B cell (primary cell): ENCODE measurements at regions not wholly inside any gene's neighbourhood (a gene's known extent, or its start where the extent isn't known, plus 50 kb on each side); places are given as distances from the start of the nearest gene placed in this dataset.

Source experiments
- ATAC-seq: fragments of 200-7000 bp; cut with Tn5 transposase; one replicate; pipeline ENCODE4 v1.10.0; 2021; ENCODE audit warnings: low read depth, mild to moderate bottlenecking, moderate number of reproducible peaks, moderate library complexity
- CTCF ChIA-PET: fragments of 350-600 bp; sonication (Branson Sonifier 250); formaldehyde crosslinking; loops from one replicate; lab custom pipeline; 2021; ENCODE audit warnings: antibody characterized with exemption, inconsistent platforms; lab: Charles Lee
- POLR2A ChIA-PET: fragments of 350-600 bp; sonication (Branson Sonifier 250); formaldehyde crosslinking; loops from one replicate; lab custom pipeline; 2021; ENCODE audit warnings: antibody characterized with exemption; lab: Charles Lee
- DNase-seq: peaks from one replicate; pipeline ENCODE4 v3.0.0; 2013
- H2AFZ ChIP-seq: 2 replicates; pipeline ENCODE4 v1.6.1; 2012; ENCODE audit warnings: mild to moderate bottlenecking, low read depth, low read length; ENCODE audit not compliant: insufficient read depth, poor library complexity, severe bottlenecking
- H3K27ac ChIP-seq, 2 donors: 1 replicate in 1 of 2; 2 replicates in 1 of 2; pipeline ENCODE4 v1.5.1; 2012 to 2013; ENCODE audit warnings: low read length in 2 of 2, mild to moderate bottlenecking in 2 of 2, moderate library complexity in 1 of 2
- H3K27me3 ChIP-seq, 4 experiments: fragments of 200-600 bp in 1 of 4; sonication (generic) in 1 of 4; replicated peaks in 1 of 4; 1 replicate in 2 of 4; 2 replicates in 2 of 4; pipeline versions ENCODE4 v1.6.1 to v1.7.0; 2013 to 2016; ENCODE audit warnings: low read length in 3 of 4, mild to moderate bottlenecking in 2 of 4, mixed read lengths in 1 of 4, moderate library complexity in 1 of 4; ENCODE audit not compliant: insufficient read depth in 4 of 4, control insufficient read depth in 3 of 4; ENCODE audit errors: control extremely low read depth in 1 of 4
- H3K36me3 ChIP-seq, 2 experiments: replicated peaks in 1 of 2; 1 replicate in 1 of 2; 2 replicates in 1 of 2; pipeline versions ENCODE4 v1.6.1 to v1.7.1; 2013; ENCODE audit warnings: low read length in 1 of 2; ENCODE audit not compliant: insufficient read depth in 2 of 2, control insufficient read depth in 1 of 2; ENCODE audit errors: control extremely low read depth in 1 of 2, extremely low read depth in 1 of 2
- H3K4me1 ChIP-seq, 2 donors: fragments of 200-600 bp in 1 of 2; sonication (generic) in 1 of 2; 1 replicate in 1 of 2; 2 replicates in 1 of 2; pipeline versions ENCODE4 v1.5.1 to v1.6.1; 2013 to 2017; ENCODE audit warnings: low read length in 2 of 2; ENCODE audit not compliant: control insufficient read depth in 2 of 2, insufficient read depth in 2 of 2
- H3K4me2 ChIP-seq: replicated peaks from 2 replicates; pipeline ENCODE3; 2012; ENCODE audit warnings: mild to moderate bottlenecking, low read depth, low read length; ENCODE audit not compliant: poor library complexity, severe bottlenecking
- H3K4me3 ChIP-seq, 5 experiments: fragments of 200-600 bp in 1 of 5; sonication (generic) in 1 of 5; 1 replicate in 3 of 5; 2 replicates in 2 of 5; pipeline versions ENCODE4 v1.5.1 to v1.7.0; 2011 to 2016; ENCODE audit warnings: low read length in 4 of 5, mild to moderate bottlenecking in 4 of 5, low read depth in 2 of 5, control low read depth in 1 of 5, moderate library complexity in 1 of 5; ENCODE audit not compliant: insufficient read depth in 1 of 5; ENCODE audit errors: control extremely low read depth in 1 of 5, extremely low read depth in 1 of 5
- H3K79me2 ChIP-seq: fragments of 200-600 bp; sonication (generic); one replicate; pipeline ENCODE4 v1.6.0; 2016; ENCODE audit warnings: low read length; ENCODE audit not compliant: control insufficient read depth, insufficient read depth
- H3K9ac ChIP-seq: fragments of 200-600 bp; sonication (generic); 2 replicates; pipeline ENCODE4 v1.6.1; 2017; ENCODE audit warnings: mild to moderate bottlenecking, low read length, moderate library complexity
- H3K9me3 ChIP-seq, 3 donors: one replicate each; pipeline versions ENCODE4 v1.6.1 to v1.7.1; 2013; ENCODE audit warnings: low read length in 2 of 3; ENCODE audit not compliant: control insufficient read depth in 2 of 3, insufficient read depth in 1 of 3; ENCODE audit errors: control extremely low read depth in 1 of 3
- H4K20me1 ChIP-seq: 2 replicates; pipeline ENCODE4 v1.6.0; 2012; ENCODE audit warnings: mild to moderate bottlenecking, low read length; ENCODE audit not compliant: insufficient read depth, control insufficient read depth, poor library complexity, severe bottlenecking
- H3K27ac Mint-ChIP-seq: one replicate; pipeline ENCODE4 v1.8.0; 2021; ENCODE audit warnings: mixed read lengths
- H3K27me3 Mint-ChIP-seq: one replicate; pipeline ENCODE4 v1.8.0; 2021; ENCODE audit warnings: mixed read lengths
- H3K4me1 Mint-ChIP-seq: one replicate; pipeline ENCODE4 v1.8.0; 2021; ENCODE audit warnings: mixed read lengths
- H3K4me3 Mint-ChIP-seq: one replicate; pipeline ENCODE4 v1.8.0; 2021; ENCODE audit warnings: mixed read lengths
- H3K9me3 Mint-ChIP-seq: one replicate; pipeline ENCODE4 v1.8.0; 2022; ENCODE audit warnings: mixed read lengths; ENCODE audit not compliant: insufficient read depth
- CTCF ChIP-seq: fragments of 200-600 bp; IDR thresholded peaks from one replicate; pipeline ENCODE4 v1.8.0; 2022; ENCODE audit warnings: antibody characterized with exemption, mild to moderate bottlenecking
- EZH2 ChIP-seq: IDR thresholded peaks from 2 replicates; pipeline ENCODE4 v1.6.1; 2012; ENCODE audit warnings: borderline replicate concordance, low read depth, mild to moderate bottlenecking, moderate library complexity, low read length; ENCODE audit not compliant: insufficient read depth, poor library complexity, severe bottlenecking
- WGBS: methylation state at CpG from one replicate; pipeline ENCODE4 v1.1.5; 2013; ENCODE audit warnings: missing lambda C conversion rate; ENCODE audit not compliant: insufficient coverage; 5-methylcytosine and 5-hydroxymethylcytosine counted together
- intact Hi-C: fragments of 100-400 bp; cut with micrococcal nuclease; formaldehyde crosslinking; loops from one replicate; pipeline ENCODE4 v1.10.0; 2022

GRCh38 chr13:79941752-79942151, 399.2 kb downstream of the SPRY2 start:
- no peak overlapping the region for H3K4me2 ChIP-seq
- ATAC-seq = no peak
- H3K27ac Mint-ChIP-seq = no peak overlapping the region
- no peaks in the 10 kb centered on the region for H3K36me3 ChIP-seq
- H3K4me1 Mint-ChIP-seq = no peaks in the 10 kb centered on the region
- H3K4me3 ChIP-seq = no peak overlapping the region
- H3K4me3 Mint-ChIP-seq = no peak overlapping the region
- TF ChIP-seq EZH2 (no peak), CTCF (no peak)
- no peaks in the 10 kb centered on the region for H3K27me3 Mint-ChIP-seq
- no peak overlapping the region for H3K27ac ChIP-seq
- no peaks in the 10 kb centered on the region for H4K20me1 ChIP-seq
- DNase-seq = no peak
- POLR2A ChIA-PET = no interaction called here
- H3K9me3 ChIP-seq = no peaks in the 10 kb centered on the region
- intact Hi-C loops = no loop called here
- no peaks in the 10 kb centered on the region for H3K79me2 ChIP-seq
- CTCF ChIA-PET = no interaction called here
- no peak overlapping the region for H2AFZ ChIP-seq
- no peaks in the 10 kb centered on the region for H3K9me3 Mint-ChIP-seq
- no peaks in the 10 kb centered on the region for H3K4me1 ChIP-seq
- WGBS = 100% methylated on average over 2 of the region's 5 CpGs
- no peaks in the 10 kb centered on the region for H3K27me3 ChIP-seq
- no peak overlapping the region for H3K9ac ChIP-seq

- no peak for DNase-seq
- POLR2A ChIA-PET = no interaction called here
- intact Hi-C loops = no loop called here
- H3K27me3 ChIP-seq = no peaks in the 10 kb centered on the region
- TF ChIP-seq EZH2 = no peak
- no peak for TF ChIP-seq CTCF
- no peaks in the 10 kb centered on the region for H3K36me3 ChIP-seq
- WGBS = no CpG with 5 or more reads among the region's 2 CpGs
- no peaks in the 10 kb centered on the region for H3K27me3 Mint-ChIP-seq
- H3K4me3 ChIP-seq = no peak overlapping the region
- CTCF ChIA-PET = no interaction called here
- H3K4me1 Mint-ChIP-seq = no peaks in the 10 kb centered on the region
- H2AFZ ChIP-seq = no peak overlapping the region
- no peak overlapping the region for H3K9ac ChIP-seq
- no peak overlapping the region for H3K4me2 ChIP-seq
- H3K27ac ChIP-seq = no peak overlapping the region
- H3K9me3 ChIP-seq = no peaks in the 10 kb centered on the region
- no peaks in the 10 kb centered on the region for H4K20me1 ChIP-seq
- ATAC-seq = no peak
- H3K9me3 Mint-ChIP-seq = no peaks in the 10 kb centered on the region
- H3K4me3 Mint-ChIP-seq = no peak overlapping the region
- H3K4me1 ChIP-seq = no peaks in the 10 kb centered on the region
- no peak overlapping the region for H3K27ac Mint-ChIP-seq
- no peaks in the 10 kb centered on the region for H3K79me2 ChIP-seq
Observed at GRCh38 chr13:79939689-79940088, 401.2 kb downstream of the SPRY2 start.
